Mesothelial cell of epicardium (in vitro differentiated cells): ENCODE measurements at regions not wholly inside any gene's neighbourhood (a gene's known extent, or its start where the extent isn't known, plus 50 kb on each side); places are given as distances from the start of the nearest gene placed in this dataset.

Experiments
- DNase-seq, 2 experiments: peaks; one replicate each; pipeline ENCODE4 v3.0.0; 2021; ENCODE audit warnings: low spot score in 2 of 2; ENCODE audit not compliant: unreplicated experiment in 2 of 2
- H3K27ac Mint-ChIP-seq: 2 replicates; pipeline ENCODE4 v1.8.0; 2021; ENCODE audit warnings: mixed read lengths
- H3K27me3 Mint-ChIP-seq: 2 replicates; pipeline ENCODE4 v1.8.0; 2021; ENCODE audit warnings: low read depth, mixed read lengths
- H3K36me3 Mint-ChIP-seq: 2 replicates; pipeline ENCODE4 v1.8.0; 2021; ENCODE audit warnings: mixed read lengths
- H3K4me1 Mint-ChIP-seq: 2 replicates; pipeline ENCODE4 v1.8.0; 2021; ENCODE audit warnings: mixed read lengths
- H3K4me3 Mint-ChIP-seq: 2 replicates; pipeline ENCODE4 v1.8.0; 2021; ENCODE audit warnings: mild to moderate bottlenecking, moderate library complexity, mixed read lengths
- H3K9me3 Mint-ChIP-seq: 2 replicates; pipeline ENCODE4 v1.8.0; 2021; ENCODE audit warnings: mixed read lengths
- CTCF ChIP-seq: fragments of 200-600 bp; sonication (generic); IDR thresholded peaks from one replicate; pipeline ENCODE4 v1.5.0; 2021; ENCODE audit warnings: antibody characterized with exemption; ENCODE audit not compliant: unreplicated experiment

GRCh38 chr7:121576148-121576917 is 180.2 kb upstream of the FAM3C start:
- no peak overlapping the region for H3K4me3 Mint-ChIP-seq
- no peak overlapping the region for H3K27ac Mint-ChIP-seq
- H3K4me1 Mint-ChIP-seq, result peaks cover 17% of the 10 kb centered on the region
- no peak for TF ChIP-seq CTCF
- no peaks in the 10 kb centered on the region for H3K27me3 Mint-ChIP-seq
- no peak for DNase-seq
- H3K9me3 Mint-ChIP-seq, result no peaks in the 10 kb centered on the region
- H3K36me3 Mint-ChIP-seq, result no peaks in the 10 kb centered on the region

GRCh38 chr7:121575194-121575765 is 179.2 kb upstream of the FAM3C start:
- no peak for DNase-seq
- no peak overlapping the region for H3K27ac Mint-ChIP-seq
- H3K9me3 Mint-ChIP-seq, result no peaks in the 10 kb centered on the region
- H3K27me3 Mint-ChIP-seq, result no peaks in the 10 kb centered on the region
- peaks cover 19% of the 10 kb centered on the region for H3K4me1 Mint-ChIP-seq
- no peak overlapping the region for H3K4me3 Mint-ChIP-seq
- TF ChIP-seq CTCF, result no peak
- no peaks in the 10 kb centered on the region for H3K36me3 Mint-ChIP-seq

- DNase-seq, result no peak
- no peaks in the 10 kb centered on the region for H3K36me3 Mint-ChIP-seq
- no peaks in the 10 kb centered on the region for H3K9me3 Mint-ChIP-seq
- H3K4me1 Mint-ChIP-seq, result peaks cover 20% of the 10 kb centered on the region
- no peak for TF ChIP-seq CTCF
- H3K27me3 Mint-ChIP-seq, result no peaks in the 10 kb centered on the region
- H3K27ac Mint-ChIP-seq, result no peak overlapping the region
- H3K4me3 Mint-ChIP-seq, result no peak overlapping the region
These were observed 178.0 kb upstream of the FAM3C start for GRCh38 chr7:121574109-121574508.

- Mint-ChIP-seq H3K27ac (no peak overlapping the region), H3K27me3 (no peaks in the 10 kb centered on the region), H3K9me3 (peaks cover 6% of the 10 kb centered on the region), H3K4me1 (peaks cover 16% of the 10 kb centered on the region), H3K36me3 (no peaks in the 10 kb centered on the region), H3K4me3 (no peak overlapping the region)
- DNase-seq, result no peak
- TF ChIP-seq CTCF, result no peak
These were observed 176.5 kb upstream of the FAM3C start for GRCh38 chr7:121572615-121573014.

GRCh38 chr7:121570365-121570764 is 174.3 kb upstream of the FAM3C start:
- Mint-ChIP-seq H3K27ac (no peak overlapping the region), H3K27me3 (no peaks in the 10 kb centered on the region), H3K9me3 (peaks cover 6% of the 10 kb centered on the region), H3K4me3 (no peak overlapping the region), H3K4me1 (peaks cover 3% of the 10 kb centered on the region), H3K36me3 (no peaks in the 10 kb centered on the region)
- DNase-seq, result no peak
- TF ChIP-seq CTCF, result no peak
